ENCODE measurements at regions not wholly inside any gene's neighbourhood (a gene's known extent, or its start where the extent isn't known, plus 50 kb on each side); places are given as distances from the start of the nearest gene placed in this dataset.

GRCh38 chr13:86946734-86947133 is 724.4 kb upstream of the SLITRK5 start:
- no peak for DNase-seq (ENCODE audit: low spot score)

- DNase-seq (ENCODE audit: low spot score): no peak
These were observed 716.8 kb upstream of the SLITRK5 start for GRCh38 chr13:86954341-86954740.

GRCh38 chr13:86960876-86961275 is 710.3 kb upstream of the SLITRK5 start:
- no peak for DNase-seq (ENCODE audit: low spot score)

GRCh38 chr13:86974251-86974994 is 696.7 kb upstream of the SLITRK5 start:
- no peak for DNase-seq (ENCODE audit: low spot score)

- DNase-seq (ENCODE audit: low spot score): no peak
These were observed 696.2 kb upstream of the SLITRK5 start for GRCh38 chr13:86974995-86975328.

GRCh38 chr13:86976521-86977324 is 694.4 kb upstream of the SLITRK5 start:
- DNase-seq (ENCODE audit: low spot score): no peak

GRCh38 chr13:86986448-86986847 is 684.7 kb upstream of the SLITRK5 start:
- no peak for DNase-seq (ENCODE audit: low spot score)

GRCh38 chr13:86992251-86992650 is 678.9 kb upstream of the SLITRK5 start:
- no peak for DNase-seq (ENCODE audit: low spot score)

GRCh38 chr13:87003265-87003664 is 667.9 kb upstream of the SLITRK5 start:
- DNase-seq (ENCODE audit: low spot score): no peak

- DNase-seq (ENCODE audit: low spot score): no peak
These were observed 665.7 kb upstream of the SLITRK5 start for GRCh38 chr13:87005511-87005910.

GRCh38 chr13:87035526-87035925 is 635.6 kb upstream of the SLITRK5 start:
- DNase-seq (ENCODE audit: low spot score): no peak

GRCh38 chr13:87042946-87043345 is 628.2 kb upstream of the SLITRK5 start:
- DNase-seq (ENCODE audit: low spot score): no peak

- DNase-seq (ENCODE audit: low spot score): no peak
These were observed 618.4 kb upstream of the SLITRK5 start for GRCh38 chr13:87052731-87053130.

- DNase-seq (ENCODE audit: low spot score): no peak
These were observed 613.2 kb upstream of the SLITRK5 start for GRCh38 chr13:87057807-87058520.

GRCh38 chr13:87058786-87059329 is 612.3 kb upstream of the SLITRK5 start:
- DNase-seq (ENCODE audit: low spot score): no peak

GRCh38 chr13:87078947-87079795 is 592.0 kb upstream of the SLITRK5 start:
- DNase-seq (ENCODE audit: low spot score): no peak

- no peak for DNase-seq (ENCODE audit: low spot score)
These were observed 590.9 kb upstream of the SLITRK5 start for GRCh38 chr13:87080100-87080779.

GRCh38 chr13:87084192-87084591 is 587.0 kb upstream of the SLITRK5 start:
- DNase-seq (ENCODE audit: low spot score): no peak

GRCh38 chr13:87087741-87088140 is 583.4 kb upstream of the SLITRK5 start:
- no peak for DNase-seq (ENCODE audit: low spot score)

- DNase-seq (ENCODE audit: low spot score): no peak
These were observed 581.8 kb upstream of the SLITRK5 start for GRCh38 chr13:87089391-87089790.

GRCh38 chr13:87093399-87093798 is 577.8 kb upstream of the SLITRK5 start:
- DNase-seq (ENCODE audit: low spot score): no peak
